Smooth muscle cell (in vitro differentiated cells): ENCODE measurements at regions not wholly inside any gene's neighbourhood (a gene's known extent, or its start where the extent isn't known, plus 50 kb on each side); places are given as distances from the start of the nearest gene placed in this dataset.

ENCODE experiments used
- DNase-seq: peaks from one replicate; lab custom pipeline; 2025; ENCODE audit not compliant: unreplicated experiment; lab: John Stamatoyannopoulos, UW
- H2AFZ ChIP-seq: fragments of 200-600 bp; sonication (generic); 2 replicates; pipeline ENCODE4 v1.6.0; 2016; ENCODE audit warnings: antibody characterized with exemption, low read depth, mild to moderate bottlenecking
- H3F3A ChIP-seq: fragments of 200-600 bp; sonication (generic); 2 replicates; pipeline ENCODE4 v1.6.0; 2017; ENCODE audit warnings: antibody characterized with exemption, low read depth
- H3K27ac ChIP-seq: fragments of 200-600 bp; sonication (generic); 2 replicates; pipeline ENCODE4 v1.5.1; 2016; ENCODE audit warnings: low read depth, mild to moderate bottlenecking
- H3K27me3 ChIP-seq: fragments of 200-600 bp; sonication (generic); 2 replicates; pipeline ENCODE4 v1.6.1; 2016; ENCODE audit warnings: low read depth, mild to moderate bottlenecking
- H3K36me3 ChIP-seq: fragments of 200-600 bp; sonication (generic); 2 replicates; pipeline ENCODE4 v1.5.1; 2016; ENCODE audit warnings: low read depth
- H3K4me1 ChIP-seq: fragments of 200-600 bp; sonication (generic); 2 replicates; pipeline ENCODE4 v1.5.1; 2016; ENCODE audit warnings: low read depth
- H3K4me2 ChIP-seq: fragments of 200-600 bp; sonication (generic); 2 replicates; pipeline ENCODE4 v1.6.0; 2016; ENCODE audit warnings: mild to moderate bottlenecking
- H3K4me3 ChIP-seq: fragments of 200-600 bp; sonication (generic); 2 replicates; pipeline ENCODE4 v1.5.1; 2016; ENCODE audit warnings: mild to moderate bottlenecking
- H3K79me2 ChIP-seq: fragments of 200-600 bp; sonication (generic); 2 replicates; pipeline ENCODE4 v1.6.0; 2016; ENCODE audit warnings: low read depth, mild to moderate bottlenecking
- H3K9ac ChIP-seq: fragments of 200-600 bp; sonication (generic); 2 replicates; pipeline ENCODE4 v1.6.0; 2016; ENCODE audit warnings: low read depth
- H3K9me3 ChIP-seq: fragments of 200-600 bp; sonication (generic); replicated peaks from 2 replicates; pipeline ENCODE4 v1.5.1; 2016; ENCODE audit warnings: low read depth
- H4K20me1 ChIP-seq: fragments of 200-600 bp; sonication (generic); 2 replicates; pipeline ENCODE4 v1.6.0; 2016; ENCODE audit warnings: low read depth
- WGBS: methylation state at CpG from one replicate; pipeline ENCODE4 v1.1.7; 2016; ENCODE audit warnings: low lambda C conversion rate; 5-methylcytosine and 5-hydroxymethylcytosine counted together
- TF ChIP-seq, protein P1 (sequence below): fragments of 200-600 bp; sonication (generic); IDR thresholded peaks from 2 replicates; pipeline ENCODE4 v1.5.1; 2017; ENCODE audit warnings: borderline replicate concordance, mild to moderate bottlenecking, antibody characterized with exemption; ENCODE audit not compliant: insufficient read depth, poor library complexity, severe bottlenecking

GRCh38 chr6:120122401-120122800, 772.8 kb upstream of the MAN1A1 start:
- no peak overlapping the region for H3K4me3 ChIP-seq
- WGBS = 82% methylated on average over 2 of the region's 2 CpGs
- H3K4me1 ChIP-seq = peaks cover 3% of the 10 kb centered on the region
- H3K27ac ChIP-seq = no peak overlapping the region
- no peaks in the 10 kb centered on the region for H3K27me3 ChIP-seq
- TF ChIP-seq, protein P1, sequence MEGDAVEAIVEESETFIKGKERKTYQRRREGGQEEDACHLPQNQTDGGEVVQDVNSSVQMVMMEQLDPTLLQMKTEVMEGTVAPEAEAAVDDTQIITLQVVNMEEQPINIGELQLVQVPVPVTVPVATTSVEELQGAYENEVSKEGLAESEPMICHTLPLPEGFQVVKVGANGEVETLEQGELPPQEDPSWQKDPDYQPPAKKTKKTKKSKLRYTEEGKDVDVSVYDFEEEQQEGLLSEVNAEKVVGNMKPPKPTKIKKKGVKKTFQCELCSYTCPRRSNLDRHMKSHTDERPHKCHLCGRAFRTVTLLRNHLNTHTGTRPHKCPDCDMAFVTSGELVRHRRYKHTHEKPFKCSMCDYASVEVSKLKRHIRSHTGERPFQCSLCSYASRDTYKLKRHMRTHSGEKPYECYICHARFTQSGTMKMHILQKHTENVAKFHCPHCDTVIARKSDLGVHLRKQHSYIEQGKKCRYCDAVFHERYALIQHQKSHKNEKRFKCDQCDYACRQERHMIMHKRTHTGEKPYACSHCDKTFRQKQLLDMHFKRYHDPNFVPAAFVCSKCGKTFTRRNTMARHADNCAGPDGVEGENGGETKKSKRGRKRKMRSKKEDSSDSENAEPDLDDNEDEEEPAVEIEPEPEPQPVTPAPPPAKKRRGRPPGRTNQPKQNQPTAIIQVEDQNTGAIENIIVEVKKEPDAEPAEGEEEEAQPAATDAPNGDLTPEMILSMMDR = no peak
- DNase-seq = no peak
- H3F3A ChIP-seq = no peaks in the 10 kb centered on the region
- H3K79me2 ChIP-seq = no peaks in the 10 kb centered on the region
- H3K36me3 ChIP-seq = no peaks in the 10 kb centered on the region
- no peak overlapping the region for H3K4me2 ChIP-seq
- no peak overlapping the region for H2AFZ ChIP-seq
- no peak overlapping the region for H3K9ac ChIP-seq
- H4K20me1 ChIP-seq = no peaks in the 10 kb centered on the region
- no peaks in the 10 kb centered on the region for H3K9me3 ChIP-seq

GRCh38 chr6:120116343-120116742, 766.8 kb upstream of the MAN1A1 start:
- no peaks in the 10 kb centered on the region for H3F3A ChIP-seq
- no peaks in the 10 kb centered on the region for H3K79me2 ChIP-seq
- TF ChIP-seq, protein P1 = no peak
- H3K4me1 ChIP-seq = peaks cover 3% of the 10 kb centered on the region
- no peak overlapping the region for H3K27ac ChIP-seq
- no peaks in the 10 kb centered on the region for H3K9me3 ChIP-seq
- no peaks in the 10 kb centered on the region for H3K27me3 ChIP-seq
- DNase-seq = no peak
- H3K9ac ChIP-seq = no peak overlapping the region
- no peaks in the 10 kb centered on the region for H3K36me3 ChIP-seq
- H3K4me2 ChIP-seq = no peak overlapping the region
- WGBS = 85% methylated on average over 2 of the region's 2 CpGs
- no peak overlapping the region for H3K4me3 ChIP-seq
- H4K20me1 ChIP-seq = no peaks in the 10 kb centered on the region
- H2AFZ ChIP-seq = no peak overlapping the region

- H3K9me3 ChIP-seq = no peaks in the 10 kb centered on the region
- no peaks in the 10 kb centered on the region for H3K4me1 ChIP-seq
- no peaks in the 10 kb centered on the region for H3K36me3 ChIP-seq
- H3K27ac ChIP-seq = no peak overlapping the region
- H3K9ac ChIP-seq = no peak overlapping the region
- no peak overlapping the region for H3K4me3 ChIP-seq
- H2AFZ ChIP-seq = no peak overlapping the region
- no peak for DNase-seq
- H3K4me2 ChIP-seq = no peak overlapping the region
- H4K20me1 ChIP-seq = no peaks in the 10 kb centered on the region
- H3F3A ChIP-seq = no peaks in the 10 kb centered on the region
- H3K27me3 ChIP-seq = no peaks in the 10 kb centered on the region
- H3K79me2 ChIP-seq = no peaks in the 10 kb centered on the region
- TF ChIP-seq, protein P1 = no peak
Observed at GRCh38 chr6:120112980-120113379, 763.4 kb upstream of the MAN1A1 start.

GRCh38 chr6:120111001-120111400, 761.4 kb upstream of the MAN1A1 start:
- H4K20me1 ChIP-seq = no peaks in the 10 kb centered on the region
- no peaks in the 10 kb centered on the region for H3K4me1 ChIP-seq
- no peak overlapping the region for H3K9ac ChIP-seq
- no peaks in the 10 kb centered on the region for H3K9me3 ChIP-seq
- H2AFZ ChIP-seq = no peak overlapping the region
- no peaks in the 10 kb centered on the region for H3K79me2 ChIP-seq
- no peak overlapping the region for H3K4me3 ChIP-seq
- no peak overlapping the region for H3K27ac ChIP-seq
- H3K4me2 ChIP-seq = no peak overlapping the region
- no peaks in the 10 kb centered on the region for H3K27me3 ChIP-seq
- DNase-seq = no peak
- H3F3A ChIP-seq = no peaks in the 10 kb centered on the region
- TF ChIP-seq, protein P1 = no peak
- WGBS = 90% methylated on average over 4 of the region's 4 CpGs
- H3K36me3 ChIP-seq = no peaks in the 10 kb centered on the region
